GM19328 (cell line): ENCODE measurements at regions not wholly inside any gene's neighbourhood (a gene's known extent, or its start where the extent isn't known, plus 50 kb on each side); places are given as distances from the start of the nearest gene placed in this dataset.

Experiments used
- ATAC-seq: cut with Tn5 transposase; IDR thresholded peaks from one replicate; pipeline ENCODE4 v1.9.1; 2021; ENCODE audit warnings: mild to moderate bottlenecking, moderate library complexity; ENCODE audit not compliant: unreplicated experiment

DNA sequence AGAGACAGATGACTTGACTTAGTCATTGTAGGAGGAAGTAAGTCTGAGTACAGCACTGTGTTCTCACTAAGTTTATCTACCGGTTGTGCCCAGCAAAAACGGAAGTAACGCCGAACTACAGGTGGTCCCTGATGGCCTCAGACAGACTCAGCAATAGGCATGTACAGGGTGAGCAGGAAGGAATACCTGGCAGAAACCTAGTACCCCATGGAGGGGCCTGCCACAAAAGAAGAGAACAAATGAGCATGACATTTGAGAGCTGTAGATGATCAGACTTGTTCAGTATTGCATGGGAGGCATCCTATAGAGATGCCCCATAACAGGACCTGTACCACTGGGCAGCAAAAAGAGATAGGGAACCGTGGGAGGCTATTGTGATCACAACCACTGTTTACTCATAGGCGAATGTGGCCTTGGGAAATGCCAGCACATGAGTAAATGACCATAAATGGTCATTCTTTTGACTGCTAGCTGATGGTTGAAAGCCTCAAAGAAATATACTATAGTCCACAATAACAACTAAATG lies 106.4 kb upstream of the TAB2 start:
- peak; percentile 76 for ATAC-seq

- no peak for ATAC-seq
Observed at GRCh38 chr6:149212206-149212605, 105.3 kb upstream of the TAB2 start.

DNA sequence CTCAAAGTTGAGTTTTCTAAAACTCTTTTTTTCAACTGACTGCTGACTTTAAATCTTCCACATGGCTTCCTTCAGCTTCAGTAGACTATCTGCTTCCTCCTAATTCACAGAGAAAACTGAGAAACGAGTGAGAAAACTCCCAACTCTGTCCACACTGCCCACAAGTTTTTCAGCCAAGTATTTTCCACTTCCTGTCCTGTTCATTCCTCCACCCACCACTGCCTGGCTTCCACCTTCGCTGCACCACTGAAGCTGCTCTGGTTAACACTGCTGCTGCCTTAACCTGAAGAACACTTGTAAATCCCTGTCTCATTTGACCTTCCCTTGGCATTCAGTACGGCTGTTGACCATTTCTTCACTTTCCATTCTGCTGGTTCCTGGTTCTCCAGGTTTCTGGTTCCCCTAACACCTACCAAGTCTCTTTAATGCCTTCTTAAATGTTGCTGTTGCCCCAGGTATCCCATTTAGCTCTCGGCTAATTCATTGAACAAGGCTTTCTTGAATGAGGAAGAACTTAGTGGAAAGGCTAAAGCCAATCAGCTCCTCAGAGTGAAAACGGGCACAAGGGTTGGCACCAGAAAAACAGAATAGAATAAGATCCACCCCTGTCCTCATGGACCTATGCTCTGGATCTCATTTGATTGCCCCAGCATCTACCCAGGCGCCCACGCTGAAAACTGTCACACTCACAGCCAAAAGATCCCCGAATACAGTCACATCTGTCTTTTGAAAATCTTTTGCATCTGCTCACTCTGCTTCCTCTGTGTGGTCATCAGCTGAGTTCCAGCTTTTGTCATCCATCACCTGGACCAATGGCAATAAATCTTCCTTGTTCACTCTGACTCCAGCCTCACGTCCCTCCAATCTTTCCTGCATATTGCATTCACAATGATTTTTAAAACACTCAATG lies 104.4 kb upstream of the TAB2 start:
- peak; percentile 33 for ATAC-seq

DNA sequence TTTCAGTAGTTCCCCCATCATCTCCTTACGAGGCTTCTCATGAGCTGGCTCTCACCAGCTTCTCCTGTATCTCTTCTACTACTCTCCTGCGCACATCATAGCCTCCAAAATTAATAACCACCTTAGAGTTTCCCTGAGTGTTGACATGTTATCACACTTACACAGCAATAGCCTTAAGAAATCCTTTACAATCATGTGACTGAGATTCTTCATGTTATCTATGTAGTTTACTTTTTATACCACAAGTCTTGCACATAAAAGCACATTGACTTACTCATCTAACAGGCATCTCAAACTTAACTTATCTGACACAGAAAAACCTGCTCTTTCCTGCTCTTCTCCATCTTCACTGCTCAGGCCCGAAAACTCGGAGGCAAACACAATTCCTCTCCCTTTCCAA lies 103.7 kb upstream of the TAB2 start:
- ATAC-seq, result no peak

- ATAC-seq, result no peak
Observed at GRCh38 chr6:149216459-149216858, 101.1 kb upstream of the TAB2 start.

DNA sequence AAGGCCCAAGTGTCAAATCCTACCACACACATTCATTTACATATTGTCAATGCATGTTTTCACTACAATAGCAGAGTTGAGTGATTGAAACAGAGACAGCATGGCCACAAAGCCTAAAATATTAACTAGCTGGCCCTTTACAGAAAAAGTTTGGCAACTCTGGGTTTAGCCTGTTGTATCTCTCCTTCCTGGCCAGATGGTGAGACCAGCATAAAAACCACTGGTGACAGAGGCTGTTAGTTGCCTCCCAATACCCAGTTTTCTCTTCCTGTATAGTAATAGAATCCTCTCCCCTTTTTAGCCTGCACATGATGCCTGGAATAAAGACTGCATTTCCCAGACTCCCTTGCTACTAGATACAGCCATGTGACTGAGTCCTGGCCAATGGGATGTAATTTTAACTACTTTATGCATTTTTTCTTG lies 100.0 kb upstream of the TAB2 start:
- ATAC-seq, result peak; percentile 37

GRCh38 chr6:149218471-149218870 lies 99.0 kb upstream of the TAB2 start:
- ATAC-seq, result no peak

GRCh38 chr6:149218915-149219314 lies 98.6 kb upstream of the TAB2 start:
- ATAC-seq, result no peak

GRCh38 chr6:149220882-149221773 lies 96.4 kb upstream of the TAB2 start:
- ATAC-seq, result no peak

- no peak for ATAC-seq
Observed at GRCh38 chr6:149221774-149222070, 95.8 kb upstream of the TAB2 start.

- ATAC-seq, result no peak
Observed at GRCh38 chr6:149223120-149223903, 94.2 kb upstream of the TAB2 start.

DNA sequence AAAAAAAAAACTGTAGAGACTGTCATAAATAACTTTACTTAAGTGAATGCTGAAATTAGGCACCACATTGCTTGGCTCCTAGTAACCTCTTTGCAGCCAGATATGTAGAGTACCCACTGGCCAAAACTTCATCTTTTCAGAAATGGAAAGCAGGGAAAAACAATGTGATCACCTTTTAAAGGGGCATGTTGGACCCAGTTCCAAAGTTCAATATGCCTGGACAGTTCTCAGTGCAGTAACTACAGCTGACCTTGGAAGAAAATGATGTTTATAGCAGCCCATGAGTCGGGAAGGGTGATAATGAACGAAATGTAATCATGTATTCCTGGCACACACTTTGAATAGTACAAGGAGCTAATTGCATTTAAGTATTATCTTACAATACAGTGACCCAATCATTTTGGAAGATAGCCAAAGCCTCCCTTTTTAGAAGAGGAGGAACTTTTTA lies 93.6 kb upstream of the TAB2 start:
- ATAC-seq, result no peak

- ATAC-seq, result no peak
Observed at GRCh38 chr6:149224399-149224798, 93.1 kb upstream of the TAB2 start.

- no peak for ATAC-seq
Observed at GRCh38 chr6:149225370-149225769, 92.1 kb upstream of the TAB2 start.

DNA sequence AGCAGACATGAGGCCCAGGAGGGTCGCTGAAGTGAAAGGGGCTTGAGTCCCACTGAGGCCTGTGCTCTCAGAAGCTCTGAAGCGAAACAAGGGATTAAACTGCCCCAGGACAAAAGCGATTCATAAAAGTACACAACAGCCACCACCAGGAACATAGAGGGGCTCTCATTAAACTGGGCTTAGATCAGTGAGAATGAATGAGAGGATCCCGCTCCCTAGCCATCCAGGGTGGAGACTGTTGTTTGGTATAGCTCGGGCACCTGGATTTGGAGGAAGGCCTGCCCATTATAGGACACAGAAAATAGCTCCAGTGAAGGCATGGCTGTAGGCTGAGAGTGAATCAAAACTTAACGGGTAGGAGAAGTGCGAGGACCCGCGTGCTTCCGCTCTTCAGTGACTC lies 91.6 kb upstream of the TAB2 start:
- ATAC-seq, result no peak

- no peak for ATAC-seq
Observed at GRCh38 chr6:149227796-149228195, 89.7 kb upstream of the TAB2 start.

GRCh38 chr6:149228311-149228955 lies 89.1 kb upstream of the TAB2 start:
- no peak for ATAC-seq

GRCh38 chr6:149229096-149229495 lies 88.4 kb upstream of the TAB2 start:
- ATAC-seq, result no peak

- no peak for ATAC-seq
Observed at GRCh38 chr6:149230712-149231460, 86.6 kb upstream of the TAB2 start.

GRCh38 chr6:149231778-149232177 lies 85.7 kb upstream of the TAB2 start:
- ATAC-seq, result no peak
